ENCODE measurements at regions not wholly inside any gene's neighbourhood (a gene's known extent, or its start where the extent isn't known, plus 50 kb on each side); places are given as distances from the start of the nearest gene placed in this dataset.

DNA sequence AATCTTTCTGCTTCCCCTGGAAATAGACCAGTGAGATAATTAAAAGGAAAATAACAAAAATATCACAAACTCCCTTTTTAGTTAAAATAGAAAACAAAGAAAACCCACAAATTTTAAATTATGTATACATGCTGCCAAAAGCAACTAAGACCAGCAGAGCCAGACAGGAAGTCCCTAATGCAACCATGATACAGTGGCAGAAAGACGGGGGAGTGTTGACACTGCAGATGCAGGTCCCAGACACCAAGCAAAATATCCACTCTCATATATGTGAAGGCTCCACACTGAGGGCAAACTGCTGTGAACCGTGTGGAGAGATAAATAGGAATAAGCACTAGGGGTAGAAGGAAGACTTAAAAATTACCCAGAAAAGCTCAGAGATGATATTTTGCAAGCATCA lies 401.0 kb downstream of the BTG1 start:
- no peak for TF ChIP-seq EZH2 (optimal IDR thresholded peaks at IDR 0.05; ENCODE audit: low read depth, low read length)
- TF ChIP-seq EZH2phosphoT487 (IDR thresholded peaks at IDR 0.05; ENCODE audit: low read length), result no peak
- TF ChIP-seq, protein P1, sequence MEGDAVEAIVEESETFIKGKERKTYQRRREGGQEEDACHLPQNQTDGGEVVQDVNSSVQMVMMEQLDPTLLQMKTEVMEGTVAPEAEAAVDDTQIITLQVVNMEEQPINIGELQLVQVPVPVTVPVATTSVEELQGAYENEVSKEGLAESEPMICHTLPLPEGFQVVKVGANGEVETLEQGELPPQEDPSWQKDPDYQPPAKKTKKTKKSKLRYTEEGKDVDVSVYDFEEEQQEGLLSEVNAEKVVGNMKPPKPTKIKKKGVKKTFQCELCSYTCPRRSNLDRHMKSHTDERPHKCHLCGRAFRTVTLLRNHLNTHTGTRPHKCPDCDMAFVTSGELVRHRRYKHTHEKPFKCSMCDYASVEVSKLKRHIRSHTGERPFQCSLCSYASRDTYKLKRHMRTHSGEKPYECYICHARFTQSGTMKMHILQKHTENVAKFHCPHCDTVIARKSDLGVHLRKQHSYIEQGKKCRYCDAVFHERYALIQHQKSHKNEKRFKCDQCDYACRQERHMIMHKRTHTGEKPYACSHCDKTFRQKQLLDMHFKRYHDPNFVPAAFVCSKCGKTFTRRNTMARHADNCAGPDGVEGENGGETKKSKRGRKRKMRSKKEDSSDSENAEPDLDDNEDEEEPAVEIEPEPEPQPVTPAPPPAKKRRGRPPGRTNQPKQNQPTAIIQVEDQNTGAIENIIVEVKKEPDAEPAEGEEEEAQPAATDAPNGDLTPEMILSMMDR (IDR thresholded peaks at IDR 0.05; ENCODE audit: low read length), result no peak
- H3K9me3 ChIP-seq (replicated peaks; ENCODE audit: insufficient read depth, low read length), result no peaks in the 10 kb centered on the region
- H2AFZ ChIP-seq (ENCODE audit: low read length), result no peak overlapping the region
- no peaks in the 10 kb centered on the region for H3K27me3 ChIP-seq (replicated peaks; ENCODE audit: insufficient read depth, low read length)
- no peak for DNase-seq
- no peaks in the 10 kb centered on the region for H4K20me1 ChIP-seq (ENCODE audit: insufficient read depth, low read length)
- no peaks in the 10 kb centered on the region for H3K4me1 ChIP-seq (ENCODE audit: low read length)
- no peak overlapping the region for H3K27ac ChIP-seq (ENCODE audit: low read length)
- no peaks in the 10 kb centered on the region for H3K79me2 ChIP-seq (ENCODE audit: low read length)
- no peaks in the 10 kb centered on the region; the same call in 1 of the 2 replicates for H3K9me2 ChIP-seq (replicated peaks; ENCODE audit: insufficient read depth, low read length)
- H3K36me3 ChIP-seq (replicated peaks; ENCODE audit: insufficient read depth, low read length), result no peaks in the 10 kb centered on the region
- H3K4me2 ChIP-seq (ENCODE audit: low read depth, low read length), result no peak overlapping the region
- no peaks in the 10 kb centered on the region for H3F3A ChIP-seq (ENCODE audit: insufficient read depth, low read length)
- H3K9ac ChIP-seq (ENCODE audit: low read length), result no peak overlapping the region
- no peak overlapping the region for H3K4me3 ChIP-seq (ENCODE audit: low read length)

DNA sequence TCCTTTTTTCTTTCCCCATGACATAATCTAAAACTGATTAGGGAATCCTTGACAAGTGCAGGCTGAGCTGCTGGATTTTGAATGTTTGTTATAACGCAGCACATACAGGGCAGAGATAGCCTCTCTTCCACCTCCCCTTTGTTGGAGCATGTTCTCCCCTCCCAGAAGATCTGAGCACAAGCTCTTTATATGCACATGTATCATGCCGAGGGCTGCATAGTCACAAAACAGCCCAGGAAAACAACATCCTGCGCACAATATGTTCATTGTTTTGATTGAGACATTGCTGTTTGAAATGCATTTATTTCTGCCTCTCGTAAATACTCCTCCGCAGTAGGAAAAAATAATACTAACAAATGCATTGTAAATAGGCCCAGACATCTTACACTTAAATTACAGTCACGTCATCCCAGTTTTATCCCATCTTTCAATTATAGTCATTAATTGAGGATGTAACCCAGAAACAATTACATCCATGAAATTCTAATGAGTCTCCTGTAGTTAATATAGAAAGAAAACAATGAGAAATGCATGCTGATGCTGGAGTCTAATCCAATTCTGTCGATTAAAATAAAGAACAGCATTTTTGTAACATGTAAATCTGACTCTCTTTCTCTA lies 401.8 kb downstream of the BTG1 start:
- no peaks in the 10 kb centered on the region for H4K20me1 ChIP-seq (ENCODE audit: insufficient read depth, low read length)
- no peaks in the 10 kb centered on the region; the same call in 1 of the 2 replicates for H3K9me2 ChIP-seq (replicated peaks; ENCODE audit: insufficient read depth, low read length)
- no peak overlapping the region for H3K9ac ChIP-seq (ENCODE audit: low read length)
- no peak overlapping the region for H3K27ac ChIP-seq (ENCODE audit: low read length)
- H2AFZ ChIP-seq (ENCODE audit: low read length), result no peak overlapping the region
- H3K27me3 ChIP-seq (replicated peaks; ENCODE audit: insufficient read depth, low read length), result no peaks in the 10 kb centered on the region
- no peak for TF ChIP-seq EZH2 (optimal IDR thresholded peaks at IDR 0.05; ENCODE audit: low read depth, low read length)
- TF ChIP-seq, protein P1 (IDR thresholded peaks at IDR 0.05; ENCODE audit: low read length), result no peak
- TF ChIP-seq EZH2phosphoT487 (IDR thresholded peaks at IDR 0.05; ENCODE audit: low read length), result no peak
- DNase-seq, result no peak
- no peaks in the 10 kb centered on the region for H3K4me1 ChIP-seq (ENCODE audit: low read length)
- H3K36me3 ChIP-seq (replicated peaks; ENCODE audit: insufficient read depth, low read length), result no peaks in the 10 kb centered on the region
- no peaks in the 10 kb centered on the region for H3F3A ChIP-seq (ENCODE audit: insufficient read depth, low read length)
- no peaks in the 10 kb centered on the region for H3K79me2 ChIP-seq (ENCODE audit: low read length)
- no peak overlapping the region for H3K4me3 ChIP-seq (ENCODE audit: low read length)
- no peaks in the 10 kb centered on the region for H3K9me3 ChIP-seq (replicated peaks; ENCODE audit: insufficient read depth, low read length)
- no peak overlapping the region for H3K4me2 ChIP-seq (ENCODE audit: low read depth, low read length)

GRCh38 chr12:91743280-91743679 lies 402.4 kb downstream of the BTG1 start:
- H3K9me3 ChIP-seq (replicated peaks; ENCODE audit: insufficient read depth, low read length), result no peaks in the 10 kb centered on the region
- no peaks in the 10 kb centered on the region for H3F3A ChIP-seq (ENCODE audit: insufficient read depth, low read length)
- no peak for DNase-seq
- no peaks in the 10 kb centered on the region for H3K4me1 ChIP-seq (ENCODE audit: low read length)
- no peak overlapping the region for H3K4me3 ChIP-seq (ENCODE audit: low read length)
- TF ChIP-seq EZH2phosphoT487 (IDR thresholded peaks at IDR 0.05; ENCODE audit: low read length) (no peak), EZH2 (optimal IDR thresholded peaks at IDR 0.05; ENCODE audit: low read depth, low read length) (no peak)
- TF ChIP-seq, protein P1 (IDR thresholded peaks at IDR 0.05; ENCODE audit: low read length), result no peak
- H3K4me2 ChIP-seq (ENCODE audit: low read depth, low read length), result no peak overlapping the region
- H2AFZ ChIP-seq (ENCODE audit: low read length), result no peak overlapping the region
- no peaks in the 10 kb centered on the region for H4K20me1 ChIP-seq (ENCODE audit: insufficient read depth, low read length)
- no peaks in the 10 kb centered on the region for H3K27me3 ChIP-seq (replicated peaks; ENCODE audit: insufficient read depth, low read length)
- no peaks in the 10 kb centered on the region for H3K79me2 ChIP-seq (ENCODE audit: low read length)
- H3K9ac ChIP-seq (ENCODE audit: low read length), result no peak overlapping the region
- H3K27ac ChIP-seq (ENCODE audit: low read length), result no peak overlapping the region
- no peaks in the 10 kb centered on the region for H3K36me3 ChIP-seq (replicated peaks; ENCODE audit: insufficient read depth, low read length)
- no peaks in the 10 kb centered on the region; the same call in 1 of the 2 replicates for H3K9me2 ChIP-seq (replicated peaks; ENCODE audit: insufficient read depth, low read length)
